NCI-H2081 treated with DMSO at 0.1 percent for 48 hours (cell line): ENCODE measurements at regions not wholly inside any gene's neighbourhood (a gene's known extent, or its start where the extent isn't known, plus 50 kb on each side); places are given as distances from the start of the nearest gene placed in this dataset.
A peak's percentile ranks its signal among the peaks of the same experiment; 100 is the strongest.

Experiments
- DNase-seq: peaks from one replicate; lab custom pipeline; 2025; lab: John Stamatoyannopoulos, UW

DNA sequence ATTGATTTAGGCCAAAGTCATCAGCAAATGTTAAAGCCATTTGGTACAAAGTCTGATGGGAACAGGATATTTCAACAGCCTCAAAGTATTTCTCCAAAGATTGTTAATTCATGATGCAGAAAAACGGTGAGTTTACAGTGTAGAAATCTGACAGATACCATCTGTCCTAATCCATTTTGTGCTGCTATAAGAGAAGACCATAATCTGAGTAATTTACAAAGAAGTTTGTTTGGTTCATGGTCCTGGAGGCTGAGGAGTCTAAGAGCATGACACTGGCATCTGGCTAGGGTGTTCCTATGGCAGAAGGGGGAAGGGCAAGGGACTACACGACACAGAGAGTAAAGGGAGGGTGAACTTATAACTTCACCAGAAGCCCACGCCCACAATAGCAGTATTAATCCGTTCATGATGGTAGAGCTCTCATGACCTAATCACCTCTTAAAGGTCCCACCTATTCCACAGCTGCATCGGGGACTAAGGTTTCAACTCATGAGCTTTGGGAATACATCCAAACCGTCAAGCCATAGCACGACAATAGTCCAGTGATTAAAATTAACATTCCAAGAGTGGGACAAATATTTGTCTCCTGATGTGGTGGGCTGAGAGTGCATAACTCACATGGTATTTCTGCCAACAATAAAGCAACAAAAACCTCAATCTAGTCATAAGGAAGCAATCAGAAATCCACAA is 298.6 kb upstream of the AKR1E2 start:
- no peak for DNase-seq

DNA sequence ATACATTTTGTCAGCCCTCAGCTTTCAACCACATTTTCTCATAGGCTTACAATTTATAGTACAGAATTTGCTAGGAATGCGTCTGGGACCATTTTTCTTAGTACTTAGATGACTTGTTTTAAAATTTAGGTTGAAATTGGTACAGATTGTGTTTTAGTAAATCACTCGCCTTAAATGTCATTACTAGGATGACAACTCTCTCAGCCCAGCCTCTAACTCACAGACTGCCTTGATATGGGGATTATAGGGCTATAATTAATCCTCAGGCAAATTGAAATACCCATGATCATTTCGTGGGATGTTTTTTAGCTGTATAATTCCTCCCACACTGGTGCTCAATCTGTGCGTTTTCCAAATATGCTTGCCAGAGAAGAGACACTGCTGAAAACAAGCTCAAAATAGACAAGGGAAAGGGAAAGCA is 299.7 kb upstream of the AKR1E2 start:
- no peak for DNase-seq

DNA sequence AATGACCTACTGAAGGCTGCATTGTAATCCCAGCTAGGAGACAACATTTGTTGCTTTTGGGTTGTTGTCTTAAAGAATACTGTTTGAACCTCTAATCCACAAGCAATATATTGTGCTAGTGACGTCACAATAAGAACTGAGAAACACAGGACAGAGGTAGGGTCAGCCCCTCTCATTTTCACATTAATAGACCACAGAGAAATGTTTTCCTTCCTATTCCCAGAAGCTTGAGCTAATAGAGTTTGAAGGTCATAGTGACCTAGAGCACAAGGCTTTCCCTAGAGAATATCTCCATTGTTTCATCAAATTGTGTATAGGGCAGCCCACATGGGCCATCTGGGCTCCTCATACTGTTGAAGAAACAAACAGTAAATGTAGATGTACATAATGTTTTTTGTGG is 300.9 kb upstream of the AKR1E2 start:
- no peak for DNase-seq

DNA sequence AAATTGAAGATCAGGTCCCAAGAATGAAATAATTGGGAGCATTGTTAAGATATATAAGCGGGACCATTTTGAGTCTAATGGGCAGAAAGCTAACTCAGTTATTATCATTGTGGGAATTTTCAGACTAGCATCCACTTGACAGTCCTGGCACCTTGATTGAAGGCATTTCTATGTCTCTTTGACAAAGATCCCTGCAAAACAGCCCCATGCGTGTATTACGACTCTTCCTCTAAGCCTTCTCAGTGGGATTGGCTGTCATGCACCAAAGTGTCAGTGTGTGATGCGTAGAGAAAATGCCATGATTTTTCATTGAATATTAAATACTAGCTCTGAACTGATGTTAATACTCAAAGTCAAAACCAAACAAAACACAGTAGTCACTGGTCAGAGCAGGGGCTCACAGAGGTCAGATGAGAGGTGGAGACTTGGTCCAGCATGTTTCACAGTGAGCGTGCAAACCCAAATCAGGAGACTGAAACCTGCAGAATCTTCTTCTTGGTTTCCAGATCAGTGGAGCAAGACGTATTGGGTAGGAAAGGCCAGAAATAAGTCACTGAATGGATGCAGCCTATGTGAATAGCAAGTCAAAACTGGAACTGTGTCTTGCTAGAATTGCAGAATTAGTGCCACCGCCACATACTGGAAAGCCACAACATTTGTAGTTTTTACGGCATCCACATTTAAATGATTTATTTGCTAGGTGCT is 303.6 kb upstream of the AKR1E2 start:
- no peak for DNase-seq

DNA sequence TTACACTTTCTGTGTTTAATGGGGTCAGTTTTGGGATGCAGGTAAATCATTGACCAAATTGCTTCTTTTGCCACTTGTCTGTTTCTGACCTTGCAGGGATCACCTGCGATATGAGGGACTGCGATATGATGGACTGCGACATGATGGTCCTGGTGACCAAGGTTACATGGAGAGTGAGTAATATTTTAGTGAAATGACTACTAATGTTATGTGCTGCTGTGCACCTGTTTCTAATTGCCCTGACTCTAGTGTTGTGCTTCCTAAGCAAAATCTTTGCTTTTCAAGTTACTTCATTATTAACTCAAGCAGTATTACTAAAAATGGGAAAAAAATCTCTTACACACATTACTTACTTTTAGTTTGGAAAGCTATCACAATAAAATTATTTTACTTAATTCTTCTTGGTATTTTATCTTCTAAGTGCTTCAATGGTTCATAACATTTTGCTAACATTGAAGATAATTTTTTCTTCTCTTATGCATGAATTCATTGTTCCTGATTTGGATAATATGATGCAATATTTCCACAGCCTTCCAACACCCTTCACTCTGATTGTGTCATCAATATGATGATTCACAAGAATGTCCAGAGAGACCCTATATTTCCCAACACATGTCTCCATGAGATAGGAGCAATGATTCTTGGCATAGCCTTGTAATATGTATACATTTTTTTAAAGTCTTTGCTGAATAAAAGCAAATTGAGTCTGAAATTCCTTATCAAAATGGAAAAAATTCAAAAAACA is 306.2 kb upstream of the AKR1E2 start:
- no peak for DNase-seq

DNA sequence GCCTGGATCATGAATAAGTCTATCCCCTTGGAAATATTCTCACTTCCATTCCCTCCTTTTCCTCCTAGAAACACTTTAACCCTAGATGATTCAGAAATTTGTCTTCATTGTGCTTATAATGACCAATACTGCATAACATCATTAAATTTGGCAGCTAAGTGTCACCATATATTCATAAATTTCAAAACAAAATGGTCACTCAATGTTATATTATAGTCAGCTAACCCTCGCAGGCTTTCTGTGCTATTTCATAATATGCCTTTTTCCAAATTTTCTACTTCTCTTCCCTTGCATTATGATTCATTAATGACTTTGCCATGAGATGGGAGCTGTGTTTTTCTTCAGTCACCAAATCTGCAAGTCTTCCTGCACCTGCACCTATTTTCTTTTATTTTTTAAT is 308.3 kb upstream of the AKR1E2 start:
- DNase-seq: no peak

DNA sequence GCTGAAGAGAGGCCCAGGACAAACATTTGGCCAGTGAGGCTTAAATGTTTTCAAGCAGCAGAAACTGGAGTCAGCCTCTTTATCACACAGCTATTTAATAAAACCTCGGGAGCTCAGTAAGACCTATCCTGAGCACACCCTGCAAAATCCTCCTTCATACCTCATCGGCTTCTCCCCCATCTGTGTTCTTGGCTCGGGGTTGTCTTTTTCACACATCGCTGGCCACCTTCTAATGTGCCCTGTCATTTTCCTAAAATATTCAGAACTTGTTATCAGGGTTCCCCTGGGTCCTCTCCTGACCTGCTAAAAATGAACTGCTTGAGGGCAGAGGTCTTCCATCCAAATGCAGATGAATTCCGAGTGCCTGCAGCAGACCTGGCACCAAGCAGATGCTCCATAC is 310.3 kb upstream of the AKR1E2 start:
- no peak for DNase-seq

DNA sequence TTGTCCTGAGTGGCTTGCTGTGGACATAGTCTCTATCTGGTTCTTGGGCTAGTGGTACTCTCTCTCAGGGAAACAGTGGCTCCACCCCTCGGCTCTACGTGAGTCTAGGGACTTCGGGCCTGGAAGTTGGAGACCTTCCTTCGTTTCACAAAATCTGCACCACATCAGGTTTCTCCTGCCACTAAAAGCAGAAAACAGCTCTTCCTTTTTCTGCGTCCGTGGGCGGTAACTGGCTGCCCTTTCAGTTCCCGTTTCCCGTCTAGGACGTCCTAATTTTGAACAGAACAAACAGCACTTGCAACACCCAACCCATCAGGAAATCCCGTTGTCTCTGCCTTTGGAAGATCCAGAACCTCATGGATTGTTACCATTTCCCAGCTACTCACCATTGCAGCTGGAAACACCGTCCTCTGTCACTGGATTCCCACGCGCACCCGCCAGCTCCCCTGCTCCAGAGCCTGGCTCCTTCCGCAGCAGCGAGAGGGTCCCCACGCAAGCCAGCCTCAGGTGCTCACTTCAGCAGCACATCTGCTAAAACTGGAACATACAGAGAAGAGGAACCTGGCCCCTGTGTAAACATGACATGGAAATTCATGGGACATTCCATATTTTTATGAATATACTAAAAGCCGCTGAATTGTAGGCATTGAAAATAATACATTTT is 311.4 kb upstream of the AKR1E2 start:
- no peak for DNase-seq

DNA sequence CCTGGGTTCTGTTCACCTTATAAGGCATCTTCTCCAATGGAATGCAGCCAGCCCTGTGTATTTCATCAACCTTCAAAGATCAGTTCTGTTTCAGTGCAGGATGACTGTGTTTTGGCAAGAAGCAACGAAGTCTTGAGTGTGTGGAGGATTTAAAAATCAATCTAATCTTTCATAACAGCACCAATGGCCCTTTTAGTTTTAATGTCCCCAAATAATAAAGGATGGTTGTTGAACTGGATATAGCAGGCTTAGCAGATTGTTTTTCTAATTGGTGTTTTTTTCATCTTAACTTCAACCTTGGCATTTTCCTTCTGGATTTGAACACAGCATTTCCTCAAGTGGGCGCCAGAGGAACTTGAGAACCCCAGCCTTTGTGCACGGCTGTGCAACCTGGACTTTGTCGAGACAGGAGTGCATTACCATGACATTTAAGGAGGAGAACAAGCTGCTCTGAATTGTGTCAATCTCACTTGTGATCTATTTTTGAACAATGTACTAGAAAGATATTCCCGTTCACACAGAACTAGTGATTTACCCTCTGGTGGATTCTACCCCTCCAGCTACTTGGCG is 313.3 kb upstream of the AKR1E2 start:
- DNase-seq: no peak

DNA sequence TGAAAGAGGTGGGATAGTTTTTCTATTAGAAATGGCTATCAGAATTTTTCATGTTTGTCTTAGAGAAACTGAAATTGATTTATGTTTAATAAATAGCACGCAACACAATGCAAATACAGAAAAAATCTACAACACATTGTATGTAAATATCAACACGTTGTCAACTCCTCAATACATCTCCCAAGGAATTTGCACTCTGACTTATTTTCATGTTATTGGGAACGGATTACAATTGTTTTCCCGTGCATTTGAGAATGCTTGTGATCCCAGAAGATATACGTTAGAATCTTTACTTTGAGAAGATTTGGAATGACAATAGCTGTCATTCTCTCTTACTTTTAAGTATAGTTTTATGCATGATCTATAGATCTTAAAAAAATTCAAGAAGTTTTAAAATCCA is 313.8 kb upstream of the AKR1E2 start:
- DNase-seq: no peak

DNA sequence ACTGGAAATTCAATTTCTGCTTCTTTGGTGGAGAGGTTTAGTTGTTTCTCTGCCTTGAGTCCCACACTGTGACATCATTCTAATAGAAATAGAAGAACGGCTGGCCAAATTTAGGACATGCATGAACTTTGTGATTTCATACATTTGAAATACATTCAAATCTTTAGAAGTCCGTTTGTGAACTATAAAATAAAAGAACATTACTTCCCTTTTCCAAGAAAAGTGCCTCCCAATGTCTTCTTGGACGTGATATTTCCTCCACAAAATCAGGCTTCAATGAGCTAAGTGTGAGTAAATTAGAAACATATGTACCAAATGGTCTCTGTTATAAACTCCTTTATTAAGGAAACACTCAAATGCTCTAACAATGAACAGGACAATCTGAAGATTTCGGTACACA is 314.5 kb upstream of the AKR1E2 start:
- DNase-seq: no peak

DNA sequence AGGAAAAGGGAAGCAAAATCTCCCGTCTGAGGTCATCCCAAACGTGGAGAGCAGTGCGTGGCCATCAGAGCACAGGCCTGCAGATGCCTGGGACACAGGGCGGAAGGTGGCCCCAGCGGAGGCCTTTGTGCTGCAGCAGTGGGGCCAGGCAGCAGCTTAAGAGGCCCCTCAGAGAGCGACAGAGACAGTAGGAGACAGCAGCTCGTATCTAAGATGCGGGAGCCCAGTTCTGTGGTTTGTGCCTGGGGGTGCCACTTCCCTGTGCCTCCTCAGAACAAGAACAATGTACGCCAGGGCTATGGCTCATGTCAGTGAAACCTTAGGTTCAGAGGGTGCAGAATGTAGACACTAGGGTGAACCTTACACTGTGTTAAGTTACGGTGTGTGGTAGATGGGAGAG is 316.6 kb upstream of the AKR1E2 start:
- DNase-seq: no peak

DNA sequence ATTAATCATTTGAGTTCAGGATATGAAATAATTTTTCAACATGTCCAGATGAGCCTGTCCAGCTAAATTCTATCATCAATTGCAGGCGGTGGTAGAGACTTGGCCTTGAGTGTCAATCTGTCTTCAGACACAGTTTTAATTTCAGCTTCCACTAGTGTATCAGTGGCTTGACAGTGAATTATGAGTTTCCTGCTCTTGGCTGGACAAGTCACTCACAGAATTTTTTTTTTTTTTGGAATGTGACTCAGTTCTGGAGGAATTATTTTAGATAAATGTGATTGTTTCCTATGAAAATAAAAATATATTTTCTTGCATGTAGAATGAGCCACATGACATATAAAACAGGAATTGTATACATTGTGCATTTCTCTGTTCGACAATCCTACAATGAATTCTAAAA is 319.9 kb upstream of the AKR1E2 start:
- DNase-seq: no peak

DNA sequence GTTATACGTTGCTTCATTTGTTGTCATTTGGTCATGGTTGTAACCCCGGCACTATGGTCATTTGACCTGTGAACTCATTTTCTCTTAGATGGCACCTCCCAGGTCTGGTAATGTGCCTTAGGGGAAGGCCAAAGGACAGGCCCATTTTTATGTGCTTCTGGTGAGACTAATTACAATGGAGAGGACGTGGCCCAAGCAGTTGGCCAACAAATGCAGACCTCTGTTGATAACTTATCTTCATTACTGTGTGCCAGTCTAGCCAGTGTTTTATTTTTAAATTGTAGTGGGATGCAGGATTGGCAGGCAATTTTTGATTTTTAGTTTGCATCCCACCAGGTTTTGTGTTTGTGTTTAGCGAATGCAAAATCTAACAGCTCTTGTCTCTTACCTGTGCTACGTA is 321.5 kb upstream of the AKR1E2 start:
- no peak for DNase-seq

DNA sequence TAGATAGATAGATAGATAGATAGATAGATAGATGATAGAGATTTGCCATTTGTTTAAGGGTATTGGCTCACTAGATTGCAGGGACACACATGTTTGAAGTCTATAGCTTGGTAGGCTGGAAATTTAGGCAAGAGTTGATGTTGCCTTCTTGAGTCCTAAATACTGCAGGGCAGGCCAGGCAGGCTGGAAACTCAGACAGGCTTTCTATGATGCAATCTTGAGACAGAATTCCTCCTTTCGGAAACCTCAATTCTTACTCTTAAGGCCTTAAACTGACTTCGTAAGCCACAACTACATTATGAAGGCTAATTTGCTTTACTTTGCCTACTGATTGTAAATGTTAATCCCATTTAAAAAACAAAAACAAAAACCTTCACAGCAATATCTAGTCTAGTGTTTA is 322.9 kb upstream of the AKR1E2 start:
- no peak for DNase-seq

DNA sequence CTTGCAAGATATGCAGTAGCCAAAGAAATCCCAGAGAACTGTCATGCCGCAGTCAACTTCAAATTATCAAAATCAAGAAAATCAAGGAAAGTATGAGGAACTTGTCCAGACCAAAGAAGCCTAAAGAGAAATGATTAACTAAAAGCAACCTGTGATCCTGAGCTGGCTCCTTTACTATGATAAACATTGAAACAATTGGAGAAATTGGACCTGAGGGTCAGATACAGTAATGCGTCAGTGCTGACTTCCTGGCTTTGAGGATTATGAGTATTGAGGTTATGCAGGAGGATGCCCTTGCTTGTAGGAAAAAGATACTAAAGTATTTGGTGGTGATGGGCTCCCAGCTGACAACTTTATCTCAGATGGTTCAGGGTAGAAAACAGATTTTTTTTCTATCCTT is 324.7 kb upstream of the AKR1E2 start:
- no peak for DNase-seq

DNA sequence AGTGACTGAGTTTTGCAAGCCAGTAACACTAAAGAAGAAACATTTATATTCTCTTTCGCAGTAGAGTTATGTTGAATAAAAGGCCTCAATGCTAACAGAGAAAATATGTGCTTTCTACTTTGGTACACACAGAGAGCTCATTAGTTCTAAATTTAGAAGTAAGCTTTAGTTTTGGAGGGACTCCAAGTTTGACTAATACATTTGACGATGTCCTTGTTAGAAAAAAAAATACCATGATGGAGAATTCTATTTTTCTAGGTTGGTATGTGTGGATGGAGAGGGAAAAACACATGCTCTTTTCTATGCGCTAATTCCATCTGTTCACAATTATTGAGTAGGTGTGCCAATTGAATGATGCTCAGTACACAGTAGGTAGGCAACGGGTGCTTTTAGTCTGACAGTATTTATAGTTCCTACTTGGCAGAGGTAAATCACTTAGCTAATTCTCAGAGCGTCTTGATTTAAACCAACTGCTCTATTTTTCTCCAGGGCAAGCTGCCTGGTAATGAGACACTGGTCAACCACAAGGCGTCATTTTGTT is 327.2 kb upstream of the AKR1E2 start:
- peak; percentile 27 for DNase-seq

DNA sequence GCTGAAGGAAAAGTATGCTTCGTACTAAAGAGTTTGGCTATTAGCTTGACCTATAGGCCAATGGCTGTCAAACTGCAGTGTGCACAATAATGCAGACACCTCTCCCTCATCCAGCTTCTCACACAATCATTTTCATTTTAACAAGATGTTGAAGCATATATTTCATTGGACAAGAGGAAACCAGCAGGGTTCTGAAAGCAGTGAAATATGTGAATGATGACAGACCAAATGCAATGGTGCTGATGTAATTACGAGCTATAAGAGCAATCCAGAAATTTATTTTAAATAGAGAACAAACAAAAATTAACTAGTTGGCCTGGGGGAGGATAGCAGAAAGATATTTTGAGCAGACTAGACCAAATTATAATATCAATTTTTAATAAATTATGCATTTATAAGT is 331.5 kb upstream of the AKR1E2 start:
- no peak for DNase-seq

DNA sequence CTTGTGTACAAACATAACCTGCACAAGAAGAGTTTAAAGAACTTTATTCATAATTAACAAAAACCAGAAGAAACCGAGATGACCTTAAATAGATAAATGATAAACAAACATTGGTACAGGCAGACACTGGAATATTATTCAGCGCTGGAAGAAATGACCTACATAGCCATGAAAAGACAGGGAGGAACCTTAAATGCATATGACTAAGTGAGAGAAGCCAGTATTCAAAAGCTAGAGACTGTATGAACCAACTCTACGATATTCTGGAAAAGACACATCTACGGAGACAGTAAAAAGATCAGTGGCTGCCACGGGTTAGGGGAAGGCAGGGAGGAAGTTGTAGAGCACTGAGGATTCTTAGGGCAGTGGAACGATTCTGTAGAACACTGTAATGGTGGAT is 333.8 kb upstream of the AKR1E2 start:
- DNase-seq: no peak

DNA sequence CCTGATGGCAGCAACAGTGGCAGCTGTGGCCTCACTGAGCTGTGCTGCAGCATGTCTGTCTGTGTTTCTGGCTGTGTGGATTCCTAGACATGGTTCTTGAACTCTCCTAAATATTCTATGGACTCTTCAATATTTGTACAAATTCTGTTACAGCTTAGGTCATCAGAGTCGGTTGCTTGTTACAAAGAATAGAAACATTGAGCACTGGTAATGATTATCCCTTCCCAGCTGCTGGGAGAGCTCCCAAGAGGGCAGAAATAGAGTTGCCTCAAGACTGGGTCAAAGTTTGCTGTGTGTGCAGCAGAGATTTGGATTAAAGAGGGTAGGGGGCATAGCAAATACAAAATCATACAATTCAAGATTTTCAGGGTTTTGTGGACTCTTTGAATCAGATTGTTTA is 337.1 kb upstream of the AKR1E2 start:
- no peak for DNase-seq

DNA sequence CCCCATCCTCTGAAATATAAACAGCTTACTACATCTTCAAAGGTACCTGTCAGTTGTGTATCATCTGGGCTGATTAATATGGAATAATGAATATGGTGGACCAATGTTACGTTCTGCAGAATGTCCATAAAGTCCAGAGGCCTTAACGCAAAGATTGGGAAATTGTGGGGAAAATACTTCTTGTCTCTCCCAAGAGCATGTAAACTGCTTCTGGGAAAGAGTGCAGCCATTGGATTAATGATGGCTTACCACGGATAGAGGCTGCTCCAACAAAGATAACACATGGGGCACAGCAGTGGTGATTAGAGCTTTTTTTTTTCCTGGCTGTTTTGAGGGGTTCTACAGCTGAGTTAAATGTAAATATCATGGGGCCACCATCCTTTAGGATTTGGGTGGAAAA is 340.4 kb upstream of the AKR1E2 start:
- no peak for DNase-seq

DNA sequence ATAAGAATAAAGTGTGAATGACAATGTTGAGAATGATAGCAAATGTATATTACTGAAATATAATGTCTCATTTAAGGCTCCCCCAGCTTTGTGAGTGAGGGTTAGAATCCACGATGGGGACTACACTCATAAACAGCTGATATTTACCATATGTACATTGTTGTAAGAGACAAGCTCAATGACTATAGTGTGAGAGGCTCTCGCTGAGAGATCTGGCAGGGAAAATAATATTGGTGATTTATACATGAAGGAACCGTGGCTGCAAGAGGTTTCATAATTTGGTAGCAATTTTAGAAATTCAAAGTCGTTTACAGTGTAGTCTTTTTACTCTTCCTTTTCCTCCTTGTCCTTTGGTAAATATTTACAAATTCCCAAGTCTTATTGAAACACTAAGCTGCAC is 342.2 kb upstream of the AKR1E2 start:
- DNase-seq: no peak
